WTC11 (cell line): ENCODE measurements at regions not wholly inside any gene's neighbourhood (a gene's known extent, or its start where the extent isn't known, plus 50 kb on each side); places are given as distances from the start of the nearest gene placed in this dataset.

ENCODE experiments used
- ATAC-seq: fragments of 200-7000 bp; cut with Tn5 transposase; 2 replicates; pipeline ENCODE4 v1.10.0; 2021; ENCODE audit warnings: mild to moderate bottlenecking, moderate library complexity
- CTCF ChIA-PET: fragments of 300-600 bp; sonication (Branson Sonifier 250); formaldehyde crosslinking; loops from one replicate; lab custom pipeline; 2021; ENCODE audit warnings: antibody characterized with exemption; lab: Charles Lee
- POLR2A ChIA-PET: fragments of 350-600 bp; sonication (Branson Sonifier 250); formaldehyde crosslinking; loops from one replicate; lab custom pipeline; 2021; ENCODE audit warnings: antibody characterized with exemption; lab: Charles Lee
- DNase-seq: peaks from one replicate; pipeline ENCODE4 v3.0.0; 2021; ENCODE audit warnings: low spot score
- H3K27ac Mint-ChIP-seq: 2 replicates; pipeline ENCODE4 v1.8.0; 2021; ENCODE audit warnings: mixed read lengths
- H3K27me3 Mint-ChIP-seq: 2 replicates; pipeline ENCODE4 v1.8.0; 2021; ENCODE audit warnings: low read depth, mild to moderate bottlenecking, moderate library complexity, mixed read lengths
- H3K36me3 Mint-ChIP-seq: 2 replicates; pipeline ENCODE4 v1.8.0; 2021; ENCODE audit warnings: mixed read lengths
- H3K4me1 Mint-ChIP-seq: 2 replicates; pipeline ENCODE4 v1.8.0; 2022; ENCODE audit warnings: mixed read lengths
- H3K4me3 Mint-ChIP-seq: 2 replicates; pipeline ENCODE4 v1.8.0; 2021; ENCODE audit warnings: mild to moderate bottlenecking, moderate library complexity, mixed read lengths
- H3K9me3 Mint-ChIP-seq: 2 replicates; pipeline ENCODE4 v1.8.0; 2021; ENCODE audit warnings: mixed read lengths
- AR ChIP-seq: fragments of 250-450 bp; sonication (Bioruptor Pico); IDR thresholded peaks from 2 replicates; pipeline ENCODE4 v1.9.0; 2021; ENCODE audit warnings: mild to moderate bottlenecking
- ATF6 ChIP-seq: sonication (generic); formaldehyde crosslinking; IDR thresholded peaks from 2 replicates; pipeline ENCODE4 v1.8.1; 2023; ENCODE audit warnings: mild to moderate bottlenecking, missing genetic modification reagents
- E2F4 ChIP-seq: sonication (generic); formaldehyde crosslinking; IDR thresholded peaks from 2 replicates; pipeline ENCODE4 v1.8.1; 2022; ENCODE audit warnings: low read depth, mild to moderate bottlenecking, moderate library complexity, missing genetic modification reagents, borderline replicate concordance
- ELF4 ChIP-seq: sonication (generic); formaldehyde crosslinking; IDR thresholded peaks from 2 replicates; pipeline ENCODE4 v1.8.1; 2022; ENCODE audit warnings: low read depth, mild to moderate bottlenecking, moderate library complexity, missing genetic modification reagents
- ERG ChIP-seq: fragments of 250-450 bp; sonication (Bioruptor Pico); IDR thresholded peaks from 2 replicates; pipeline ENCODE4 v1.8.0; 2021; ENCODE audit warnings: mild to moderate bottlenecking
- FOXP1 ChIP-seq: sonication (generic); formaldehyde crosslinking; IDR thresholded peaks from 2 replicates; pipeline ENCODE4 v1.8.0; 2022; ENCODE audit warnings: missing genetic modification reagents, mild to moderate bottlenecking, moderate library complexity, borderline replicate concordance
- GABPB1 ChIP-seq: sonication (generic); formaldehyde crosslinking; IDR thresholded peaks from 2 replicates; pipeline ENCODE4 v1.8.1; 2023; ENCODE audit warnings: mild to moderate bottlenecking, missing genetic modification reagents
- GTF2I ChIP-seq: fragments of 250-450 bp; sonication (Bioruptor Pico); conservative IDR thresholded peaks from 2 replicates; pipeline ENCODE4 v1.4.0; 2021; ENCODE audit warnings: mild to moderate bottlenecking
- JAZF1 ChIP-seq: fragments of 250-450 bp; sonication (Bioruptor Pico); IDR thresholded peaks from 2 replicates; pipeline ENCODE4 v1.9.0; 2021; ENCODE audit warnings: moderate library complexity, mild to moderate bottlenecking, inconsistent platforms
- SMAD3 ChIP-seq: sonication (generic); formaldehyde crosslinking; IDR thresholded peaks from 2 replicates; pipeline ENCODE4 v1.8.0; 2022; ENCODE audit warnings: missing genetic modification reagents, mild to moderate bottlenecking, borderline replicate concordance
- SMAD4 ChIP-seq: sonication (generic); formaldehyde crosslinking; IDR thresholded peaks from 2 replicates; pipeline ENCODE4 v1.8.0; 2022; ENCODE audit warnings: mild to moderate bottlenecking, missing genetic modification reagents
- TCF7 ChIP-seq: sonication (generic); formaldehyde crosslinking; IDR thresholded peaks from 2 replicates; pipeline ENCODE4 v1.8.0; 2022; ENCODE audit warnings: mild to moderate bottlenecking, low read depth, missing genetic modification reagents, moderate library complexity
- TP53 ChIP-seq: sonication (generic); formaldehyde crosslinking; IDR thresholded peaks from 2 replicates; pipeline ENCODE4 v1.8.1; 2023; ENCODE audit warnings: mild to moderate bottlenecking, missing genetic modification reagents
- ZNF138 ChIP-seq: sonication (generic); formaldehyde crosslinking; conservative IDR thresholded peaks from 2 replicates; pipeline ENCODE4 v1.8.1; 2022; ENCODE audit warnings: mild to moderate bottlenecking, moderate library complexity, missing genetic modification reagents
- ZNF396 ChIP-seq: fragments of 250-450 bp; sonication (Bioruptor Pico); IDR thresholded peaks from 2 replicates; pipeline ENCODE4 v1.8.0; 2021; ENCODE audit warnings: mild to moderate bottlenecking, moderate library complexity, borderline replicate concordance
- ZNF671 ChIP-seq: fragments of 250-450 bp; sonication (Bioruptor Pico); IDR thresholded peaks from 2 replicates; pipeline ENCODE4 v1.8.0; 2021; ENCODE audit warnings: mild to moderate bottlenecking
- TF ChIP-seq, protein P1 (sequence below): sonication (generic); formaldehyde crosslinking; conservative IDR thresholded peaks from 2 replicates; pipeline ENCODE4 v1.8.1; 2023; ENCODE audit warnings: mild to moderate bottlenecking, low read depth, missing genetic modification reagents, moderate library complexity
- TF ChIP-seq, protein P2 (sequence below): sonication (generic); formaldehyde crosslinking; IDR thresholded peaks from 2 replicates; pipeline ENCODE4 v1.8.1; 2023; ENCODE audit warnings: mild to moderate bottlenecking, moderate library complexity, missing genetic modification reagents
- TF ChIP-seq, protein P3 (sequence below): sonication (generic); formaldehyde crosslinking; IDR thresholded peaks from 2 replicates; pipeline ENCODE4 v1.8.1; 2022; ENCODE audit warnings: missing genetic modification reagents, borderline replicate concordance
- TF ChIP-seq, protein P4 (sequence below): sonication (generic); formaldehyde crosslinking; IDR thresholded peaks from 2 replicates; pipeline ENCODE4 v1.8.1; 2023; ENCODE audit warnings: mild to moderate bottlenecking, missing genetic modification reagents, moderate library complexity

DNA sequence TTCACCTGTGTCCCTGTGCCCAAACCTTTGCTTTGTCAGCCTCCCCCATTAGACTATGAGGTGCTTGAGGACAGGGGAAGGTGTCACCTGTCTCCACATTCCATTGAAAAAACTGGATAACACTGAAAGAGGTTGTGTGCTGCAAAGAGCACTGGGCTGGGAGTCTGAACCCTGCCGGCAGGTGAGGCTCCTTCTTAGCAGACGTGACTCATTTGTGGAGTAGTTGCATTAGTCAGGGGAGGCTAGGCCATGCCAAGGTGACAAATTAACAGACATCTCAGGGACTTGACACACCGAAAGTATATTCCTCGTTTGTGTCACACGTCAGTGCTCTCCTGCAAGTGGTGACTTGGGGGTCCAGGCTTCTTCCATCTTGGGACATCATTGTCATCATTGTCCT, 95.9 kb upstream of the STX18 start:
- H3K9me3 Mint-ChIP-seq: peaks cover 6% of the 10 kb centered on the region
- no peak for TF ChIP-seq GABPB1 (CRISPR knock-in tag)
- TF ChIP-seq FOXP1 (CRISPR knock-in tag): no peak
- no peak for TF ChIP-seq ELF4 (CRISPR knock-in tag)
- TF ChIP-seq, all 79 proteins: peak for 0
- ChIA-PET POLR2A (interaction anchor here (0.7 kb wide), 2 partner anchors 12 to 932 kb away, joined by 3 to 5 read pairs; no protein-coding TSS in a partner anchor), CTCF (no interaction called here)
- H3K4me3 Mint-ChIP-seq: no peak overlapping the region
- ATAC-seq (no peak), DNase-seq (no peak)
- no peak overlapping the region for H3K27ac Mint-ChIP-seq
- no peaks in the 10 kb centered on the region; the same call in 1 of the 2 replicates for H3K27me3 Mint-ChIP-seq
- H3K4me1 Mint-ChIP-seq: peaks cover 37% of the 10 kb centered on the region
- H3K36me3 Mint-ChIP-seq: peaks cover 26% of the 10 kb centered on the region

GRCh38 chr4:4633431-4633830, 91.6 kb upstream of the STX18 start:
- no peak for DNase-seq
- peaks cover 11% of the 10 kb centered on the region for H3K36me3 Mint-ChIP-seq
- no peaks in the 10 kb centered on the region; the same call in 1 of the 2 replicates for H3K9me3 Mint-ChIP-seq
- TF ChIP-seq, protein P1, sequence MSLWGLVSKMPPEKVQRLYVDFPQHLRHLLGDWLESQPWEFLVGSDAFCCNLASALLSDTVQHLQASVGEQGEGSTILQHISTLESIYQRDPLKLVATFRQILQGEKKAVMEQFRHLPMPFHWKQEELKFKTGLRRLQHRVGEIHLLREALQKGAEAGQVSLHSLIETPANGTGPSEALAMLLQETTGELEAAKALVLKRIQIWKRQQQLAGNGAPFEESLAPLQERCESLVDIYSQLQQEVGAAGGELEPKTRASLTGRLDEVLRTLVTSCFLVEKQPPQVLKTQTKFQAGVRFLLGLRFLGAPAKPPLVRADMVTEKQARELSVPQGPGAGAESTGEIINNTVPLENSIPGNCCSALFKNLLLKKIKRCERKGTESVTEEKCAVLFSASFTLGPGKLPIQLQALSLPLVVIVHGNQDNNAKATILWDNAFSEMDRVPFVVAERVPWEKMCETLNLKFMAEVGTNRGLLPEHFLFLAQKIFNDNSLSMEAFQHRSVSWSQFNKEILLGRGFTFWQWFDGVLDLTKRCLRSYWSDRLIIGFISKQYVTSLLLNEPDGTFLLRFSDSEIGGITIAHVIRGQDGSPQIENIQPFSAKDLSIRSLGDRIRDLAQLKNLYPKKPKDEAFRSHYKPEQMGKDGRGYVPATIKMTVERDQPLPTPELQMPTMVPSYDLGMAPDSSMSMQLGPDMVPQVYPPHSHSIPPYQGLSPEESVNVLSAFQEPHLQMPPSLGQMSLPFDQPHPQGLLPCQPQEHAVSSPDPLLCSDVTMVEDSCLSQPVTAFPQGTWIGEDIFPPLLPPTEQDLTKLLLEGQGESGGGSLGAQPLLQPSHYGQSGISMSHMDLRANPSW (CRISPR knock-in tag): no peak
- TF ChIP-seq ZNF138 (CRISPR knock-in tag) (no peak), TP53 (no peak), ZNF396 (CRISPR knock-in tag) (no peak), SMAD3 (CRISPR knock-in tag) (no peak), JAZF1 (CRISPR knock-in tag) (no peak), ATF6 (CRISPR knock-in tag) (no peak), AR (CRISPR knock-in tag) (no peak), GTF2I (no peak), E2F4 (CRISPR knock-in tag) (no peak), ZNF671 (no peak), ERG (CRISPR knock-in tag) (no peak), TCF7 (CRISPR knock-in tag) (no peak), SMAD4 (no peak)
- TF ChIP-seq, protein P2, sequence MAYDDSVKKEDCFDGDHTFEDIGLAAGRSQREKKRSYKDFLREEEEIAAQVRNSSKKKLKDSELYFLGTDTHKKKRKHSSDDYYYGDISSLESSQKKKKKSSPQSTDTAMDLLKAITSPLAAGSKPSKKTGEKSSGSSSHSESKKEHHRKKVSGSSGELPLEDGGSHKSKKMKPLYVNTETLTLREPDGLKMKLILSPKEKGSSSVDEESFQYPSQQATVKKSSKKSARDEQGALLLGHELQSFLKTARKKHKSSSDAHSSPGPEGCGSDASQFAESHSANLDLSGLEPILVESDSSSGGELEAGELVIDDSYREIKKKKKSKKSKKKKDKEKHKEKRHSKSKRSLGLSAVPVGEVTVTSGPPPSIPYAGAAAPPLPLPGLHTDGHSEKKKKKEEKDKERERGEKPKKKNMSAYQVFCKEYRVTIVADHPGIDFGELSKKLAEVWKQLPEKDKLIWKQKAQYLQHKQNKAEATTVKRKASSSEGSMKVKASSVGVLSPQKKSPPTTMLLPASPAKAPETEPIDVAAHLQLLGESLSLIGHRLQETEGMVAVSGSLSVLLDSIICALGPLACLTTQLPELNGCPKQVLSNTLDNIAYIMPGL: no peak
- TF ChIP-seq, protein P3, sequence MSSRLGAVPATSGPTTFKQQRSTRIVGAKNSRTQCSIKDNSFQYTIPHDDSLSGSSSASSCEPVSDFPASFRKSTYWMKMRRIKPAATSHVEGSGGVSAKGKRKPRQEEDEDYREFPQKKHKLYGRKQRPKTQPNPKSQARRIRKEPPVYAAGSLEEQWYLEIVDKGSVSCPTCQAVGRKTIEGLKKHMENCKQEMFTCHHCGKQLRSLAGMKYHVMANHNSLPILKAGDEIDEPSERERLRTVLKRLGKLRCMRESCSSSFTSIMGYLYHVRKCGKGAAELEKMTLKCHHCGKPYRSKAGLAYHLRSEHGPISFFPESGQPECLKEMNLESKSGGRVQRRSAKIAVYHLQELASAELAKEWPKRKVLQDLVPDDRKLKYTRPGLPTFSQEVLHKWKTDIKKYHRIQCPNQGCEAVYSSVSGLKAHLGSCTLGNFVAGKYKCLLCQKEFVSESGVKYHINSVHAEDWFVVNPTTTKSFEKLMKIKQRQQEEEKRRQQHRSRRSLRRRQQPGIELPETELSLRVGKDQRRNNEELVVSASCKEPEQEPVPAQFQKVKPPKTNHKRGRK (CRISPR knock-in tag): no peak
- TF ChIP-seq, protein P4, sequence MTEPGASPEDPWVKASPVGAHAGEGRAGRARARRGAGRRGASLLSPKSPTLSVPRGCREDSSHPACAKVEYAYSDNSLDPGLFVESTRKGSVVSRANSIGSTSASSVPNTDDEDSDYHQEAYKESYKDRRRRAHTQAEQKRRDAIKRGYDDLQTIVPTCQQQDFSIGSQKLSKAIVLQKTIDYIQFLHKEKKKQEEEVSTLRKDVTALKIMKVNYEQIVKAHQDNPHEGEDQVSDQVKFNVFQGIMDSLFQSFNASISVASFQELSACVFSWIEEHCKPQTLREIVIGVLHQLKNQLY (CRISPR knock-in tag): no peak

More at GRCh38 chr4:4633431-4633830, 91.6 kb upstream of the STX18 start:
- no peak overlapping the region for H3K4me3 Mint-ChIP-seq
- CTCF ChIA-PET: no interaction called here
- no peak overlapping the region for H3K27ac Mint-ChIP-seq
- no peak for ATAC-seq
- H3K4me1 Mint-ChIP-seq: 0 out of 2 replicates have a peak, but pooled peaks cover 3% of the 10 kb centered on the region
- POLR2A ChIA-PET: no interaction called here
- no peaks in the 10 kb centered on the region for H3K27me3 Mint-ChIP-seq
